Fibroblast of lung (primary cell): ENCODE measurements at regions not wholly inside any gene's neighbourhood (a gene's known extent, or its start where the extent isn't known, plus 50 kb on each side); places are given as distances from the start of the nearest gene placed in this dataset.
"Not testable (repeated sequence)": the region's sequence is repeated elsewhere in the genome, so short reads cannot be mapped to it uniquely, and the experiment has no call there.

Experiments
- DNase-seq, 2 donors: peaks; one replicate each; pipeline versions ENCODE4 v3.0.0 to v3.0.0-alpha.2; 2010; ENCODE audit warnings: low read depth in 2 of 2
- H2AFZ ChIP-seq: 2 replicates; pipeline ENCODE4 v1.5.1; 2012; ENCODE audit warnings: low read length, control low read depth, inconsistent platforms
- H3K27ac ChIP-seq: 2 replicates; pipeline ENCODE4 v1.5.1; 2011; ENCODE audit warnings: low read length, control low read depth; ENCODE audit not compliant: insufficient read depth
- H3K27me3 ChIP-seq: 2 replicates; pipeline ENCODE4 v1.5.1; 2011; ENCODE audit warnings: mild to moderate bottlenecking, low read length; ENCODE audit not compliant: control insufficient read depth, insufficient read depth
- H3K36me3 ChIP-seq: 2 replicates; pipeline ENCODE4 v1.5.1; 2011; ENCODE audit warnings: low read length; ENCODE audit not compliant: control insufficient read depth, insufficient read depth
- H3K4me1 ChIP-seq: 2 replicates; pipeline ENCODE4 v1.5.1; 2011; ENCODE audit warnings: low read length; ENCODE audit not compliant: control insufficient read depth, insufficient read depth; ENCODE audit errors: extremely low read depth
- H3K4me2 ChIP-seq: 2 replicates; pipeline ENCODE4 v1.5.1; 2011; ENCODE audit warnings: low read length, control low read depth; ENCODE audit not compliant: insufficient read depth; ENCODE audit errors: extremely low read depth
- H3K4me3 ChIP-seq, 4 experiments: fragments of 200-600 bp in 1 of 4; sonication (generic) in 1 of 4; replicated peaks in 1 of 4; 2 replicates each; pipeline ENCODE4 v1.5.1; 2011 to 2016; ENCODE audit warnings: low read length in 4 of 4, low read depth in 3 of 4, mild to moderate bottlenecking in 3 of 4, control low read depth in 2 of 4, inconsistent platforms in 1 of 4, mixed read lengths in 1 of 4; ENCODE audit not compliant: insufficient read depth in 1 of 4; ENCODE audit errors: control extremely low read depth in 1 of 4
- H3K79me2 ChIP-seq: 2 replicates; pipeline ENCODE4 v1.5.1; 2012; ENCODE audit warnings: mild to moderate bottlenecking, low read length, inconsistent platforms; ENCODE audit not compliant: control insufficient read depth, insufficient read depth
- H3K9ac ChIP-seq: 2 replicates; pipeline ENCODE4 v1.5.1; 2011; ENCODE audit warnings: mild to moderate bottlenecking, low read length, control low read depth; ENCODE audit not compliant: insufficient read depth
- H3K9me3 ChIP-seq: 2 replicates; pipeline ENCODE4 v1.5.1; 2012; ENCODE audit warnings: low read depth, low read length; ENCODE audit not compliant: control insufficient read depth, insufficient read depth
- H4K20me1 ChIP-seq: 2 replicates; pipeline ENCODE4 v1.5.1; 2011; ENCODE audit warnings: low read length; ENCODE audit not compliant: control insufficient read depth, insufficient read depth; ENCODE audit errors: extremely low read depth
- EZH2 ChIP-seq: IDR thresholded peaks from 2 replicates; pipeline ENCODE4 v1.5.1; 2012; ENCODE audit warnings: low read length, control low read depth, mild to moderate bottlenecking; ENCODE audit errors: missing control alignments
- TF ChIP-seq, protein P1 (sequence below), 2 donors: IDR thresholded peaks in 1 of 2; conservative IDR thresholded peaks in 1 of 2; 1 replicate in 1 of 2; 2 replicates in 1 of 2; pipeline ENCODE4 v1.5.1; 2011 to 2012; ENCODE audit warnings: low read length in 2 of 2, control low read depth in 1 of 2, inconsistent platforms in 1 of 2, low read depth in 1 of 2, mild to moderate bottlenecking in 1 of 2

DNA sequence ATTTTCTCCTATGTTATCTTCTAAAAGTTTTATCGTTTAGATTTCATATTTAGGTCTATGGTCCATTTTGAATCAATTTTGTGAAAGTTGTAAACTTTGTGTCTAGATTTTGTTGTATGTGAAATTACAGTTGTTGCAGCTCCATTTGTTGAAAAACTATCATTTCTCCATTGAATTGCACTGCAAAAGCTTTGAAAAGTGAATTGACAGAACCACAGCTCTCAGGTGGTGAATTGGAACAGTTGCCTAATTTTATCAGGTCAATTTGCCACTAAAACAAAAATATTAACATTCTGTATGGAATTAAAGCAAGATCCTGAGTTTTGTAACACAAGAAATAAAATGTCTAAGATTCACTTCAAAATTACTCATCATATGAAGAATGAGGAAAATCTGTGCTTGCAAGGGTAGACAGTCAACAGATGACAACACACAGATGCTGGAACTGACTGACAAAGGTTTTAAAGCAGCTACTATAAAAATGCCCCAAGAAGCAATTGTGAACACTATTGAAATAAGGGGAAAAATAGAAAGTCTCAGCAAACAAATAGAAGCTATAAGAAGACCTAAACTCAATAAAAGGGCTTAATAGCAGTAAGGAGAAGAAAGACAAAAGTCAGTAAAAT, 346.7 kb downstream of the PAX1 start:
- no peaks in the 10 kb centered on the region for H3K9me3 ChIP-seq
- no peaks in the 10 kb centered on the region for H4K20me1 ChIP-seq
- H3K36me3 ChIP-seq = no peaks in the 10 kb centered on the region
- H3K9ac ChIP-seq = no peak overlapping the region
- no peak overlapping the region for H3K4me3 ChIP-seq
- no peak overlapping the region for H3K27ac ChIP-seq
- H2AFZ ChIP-seq = no peak overlapping the region
- H3K27me3 ChIP-seq = no peaks in the 10 kb centered on the region
- no peak for TF ChIP-seq EZH2
- TF ChIP-seq, protein P1, sequence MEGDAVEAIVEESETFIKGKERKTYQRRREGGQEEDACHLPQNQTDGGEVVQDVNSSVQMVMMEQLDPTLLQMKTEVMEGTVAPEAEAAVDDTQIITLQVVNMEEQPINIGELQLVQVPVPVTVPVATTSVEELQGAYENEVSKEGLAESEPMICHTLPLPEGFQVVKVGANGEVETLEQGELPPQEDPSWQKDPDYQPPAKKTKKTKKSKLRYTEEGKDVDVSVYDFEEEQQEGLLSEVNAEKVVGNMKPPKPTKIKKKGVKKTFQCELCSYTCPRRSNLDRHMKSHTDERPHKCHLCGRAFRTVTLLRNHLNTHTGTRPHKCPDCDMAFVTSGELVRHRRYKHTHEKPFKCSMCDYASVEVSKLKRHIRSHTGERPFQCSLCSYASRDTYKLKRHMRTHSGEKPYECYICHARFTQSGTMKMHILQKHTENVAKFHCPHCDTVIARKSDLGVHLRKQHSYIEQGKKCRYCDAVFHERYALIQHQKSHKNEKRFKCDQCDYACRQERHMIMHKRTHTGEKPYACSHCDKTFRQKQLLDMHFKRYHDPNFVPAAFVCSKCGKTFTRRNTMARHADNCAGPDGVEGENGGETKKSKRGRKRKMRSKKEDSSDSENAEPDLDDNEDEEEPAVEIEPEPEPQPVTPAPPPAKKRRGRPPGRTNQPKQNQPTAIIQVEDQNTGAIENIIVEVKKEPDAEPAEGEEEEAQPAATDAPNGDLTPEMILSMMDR (conservative IDR thresholded peaks at IDR 0.05 in 1 of 2, IDR thresholded peaks at IDR 0.05 in 1 of 2; ENCODE audit: low read depth in 1 of 2, low read length in 2 of 2) = no peak
- no peak overlapping the region for H3K4me2 ChIP-seq
- DNase-seq = no peak
- no peaks in the 10 kb centered on the region for H3K79me2 ChIP-seq
- no peaks in the 10 kb centered on the region for H3K4me1 ChIP-seq

GRCh38 chr20:22045956-22046507, 340.6 kb downstream of the PAX1 start:
- not testable (repeated sequence) for H3K4me1 ChIP-seq, H2AFZ ChIP-seq, H3K79me2 ChIP-seq, DNase-seq, H3K36me3 ChIP-seq, H3K27ac ChIP-seq, H3K9ac ChIP-seq, H3K4me3 ChIP-seq, H3K27me3 ChIP-seq, H3K9me3 ChIP-seq, H3K4me2 ChIP-seq, H4K20me1 ChIP-seq

GRCh38 chr20:22027423-22027822, 322.0 kb downstream of the PAX1 start:
- TF ChIP-seq, protein P1 (conservative IDR thresholded peaks at IDR 0.05 in 1 of 2, IDR thresholded peaks at IDR 0.05 in 1 of 2; ENCODE audit: low read depth in 1 of 2, low read length in 2 of 2) = no peak
- TF ChIP-seq EZH2 = no peak
- Histone ChIP-seq H3K4me2 (no peak overlapping the region), H3K9ac (no peak overlapping the region), H3K9me3 (no peaks in the 10 kb centered on the region), H3K27me3 (no peaks in the 10 kb centered on the region), H3K27ac (no peak overlapping the region), H4K20me1 (no peaks in the 10 kb centered on the region), H3K4me3 (no peak overlapping the region), H3K4me1 (no peaks in the 10 kb centered on the region), H3K79me2 (no peaks in the 10 kb centered on the region), H2AFZ (no peak overlapping the region), H3K36me3 (no peaks in the 10 kb centered on the region)
- no peak for DNase-seq
